K562 (cell line): ENCODE measurements at regions not wholly inside any gene's neighbourhood (a gene's known extent, or its start where the extent isn't known, plus 50 kb on each side); places are given as distances from the start of the nearest gene placed in this dataset.

Experiments
- ATAC-seq: fragments of 200-7000 bp; cut with Tn5 transposase; 3 replicates; pipeline ENCODE4 v1.9.1; 2020; ENCODE audit warnings: moderate library complexity
- BruUV-seq: library from RNA; stranded (reverse); fragments of 400-500 nt; replicated peaks from 2 replicates; lab custom pipeline; 2021; lab: Mats Ljungman, UMichigan
- CTCF ChIA-PET: fragments of 300-600 bp; formaldehyde crosslinking; extraction: SDS; loops from one replicate; lab custom pipeline; 2021; ENCODE audit warnings: low intra/inter-chr PET ratio; lab: Yijun Ruan, JAX
- POLR2A ChIA-PET: fragments of 300-600, 350-650 bp; sonication (Branson Sonifier 250); formaldehyde crosslinking; extraction: SDS; loops from one replicate; lab custom pipeline; 2021; ENCODE audit warnings: antibody characterized with exemption, inconsistent platforms; lab: Yijun Ruan, JAX
- DNase-seq, 4 experiments: peaks; one replicate each; pipeline versions ENCODE4 v3.0.0 to v3.0.0-alpha.2; 2011 to 2018; ENCODE audit warnings: low spot score in 3 of 4, mixed read lengths in 3 of 4; ENCODE audit errors: extremely low read depth in 1 of 4
- FAIRE-seq: peaks from 2 replicates; lab custom pipeline; 2011; peaks lifted over from hg19 to GRCh38; lab: Jason Lieb, UNC
- H2AFZ ChIP-seq: 2 replicates; pipeline ENCODE4 v1.6.0; 2011; ENCODE audit warnings: low read depth, low read length, control low read depth, inconsistent platforms
- H3K27ac ChIP-seq: fragments of 200-600 bp; 3 replicates; pipeline ENCODE4 v1.8.0; 2011; ENCODE audit warnings: low read depth, mild to moderate bottlenecking, control low read depth, inconsistent platforms, low read length, moderate library complexity, mixed read lengths; ENCODE audit errors: extremely low read depth
- H3K27me3 ChIP-seq, 2 experiments: fragments of 300-600 bp in 1 of 2; 2 replicates in 1 of 2; 3 replicates in 1 of 2; pipeline versions ENCODE4 v1.6.0 to v1.8.0; 2011; ENCODE audit warnings: inconsistent platforms in 2 of 2, low read length in 2 of 2, mild to moderate bottlenecking in 1 of 2, mixed read lengths in 1 of 2, moderate library complexity in 1 of 2; ENCODE audit not compliant: control insufficient read depth in 2 of 2, insufficient read depth in 2 of 2
- H3K36me3 ChIP-seq: fragments of 300-600 bp; 3 replicates; pipeline ENCODE4 v1.8.0; 2011; ENCODE audit warnings: mild to moderate bottlenecking, low read length, inconsistent platforms; ENCODE audit not compliant: control insufficient read depth, insufficient read depth
- H3K4me1 ChIP-seq, 2 experiments: fragments of 200-600 bp in 1 of 2; replicated peaks in 1 of 2; 2 replicates in 1 of 2; 3 replicates in 1 of 2; pipeline versions ENCODE4 v1.5.1 to v1.8.0; 2011; ENCODE audit warnings: inconsistent platforms in 2 of 2, low read length in 2 of 2, mild to moderate bottlenecking in 1 of 2, mixed read lengths in 1 of 2, moderate library complexity in 1 of 2; ENCODE audit not compliant: control insufficient read depth in 2 of 2, insufficient read depth in 2 of 2
- H3K4me2 ChIP-seq: 2 replicates; pipeline ENCODE4 v1.6.1; 2011; ENCODE audit warnings: low read length, control low read depth, inconsistent platforms, mixed read lengths; ENCODE audit not compliant: insufficient read depth
- H3K4me3 ChIP-seq: fragments of 200-600 bp; sonication (generic), shearing (Covaris generic); 2 replicates; pipeline ENCODE4 v1.5.1; 2016; ENCODE audit warnings: control low read depth, inconsistent platforms
- H3K79me2 ChIP-seq: fragments of 200-600 bp; 3 replicates; pipeline ENCODE4 v1.8.0; 2011; ENCODE audit warnings: low read length, inconsistent platforms; ENCODE audit not compliant: control insufficient read depth, insufficient read depth
- H3K9ac ChIP-seq, 2 experiments: 2 replicates each; pipeline versions ENCODE4 v1.6.0 to v1.6.1; 2011; ENCODE audit warnings: low read depth in 2 of 2, low read length in 2 of 2, control low read depth in 1 of 2, inconsistent platforms in 1 of 2, mild to moderate bottlenecking in 1 of 2, mixed read lengths in 1 of 2; ENCODE audit not compliant: insufficient read depth in 1 of 2
- H3K9me1 ChIP-seq: one replicate; pipeline ENCODE4 v1.6.0; 2011; ENCODE audit warnings: inconsistent platforms, mild to moderate bottlenecking, low read length, moderate library complexity; ENCODE audit not compliant: control insufficient read depth, insufficient read depth
- H3K9me3 ChIP-seq: replicated peaks from 2 replicates; pipeline ENCODE4 v1.5.1; 2011; ENCODE audit warnings: low read depth, low read length, inconsistent platforms; ENCODE audit not compliant: control insufficient read depth, insufficient read depth
- H4K20me1 ChIP-seq: replicated peaks from 2 replicates; pipeline ENCODE4 v1.6.1; 2011; ENCODE audit warnings: low read length, inconsistent platforms, mixed read lengths; ENCODE audit not compliant: control insufficient read depth, insufficient read depth
- ASH1L ChIP-seq: fragments of 450-650 bp; IDR thresholded peaks from 2 replicates; pipeline ENCODE4 v1.6.1; 2018; ENCODE audit warnings: borderline replicate concordance, mild to moderate bottlenecking, low read depth; ENCODE audit not compliant: partially characterized antibody
- BRD9 ChIP-seq: fragments of 450-650 bp; IDR thresholded peaks from 2 replicates; pipeline ENCODE4 v1.6.1; 2018; ENCODE audit warnings: low read depth; ENCODE audit not compliant: partially characterized antibody
- CBX2 ChIP-seq: fragments of 200-600 bp; sonication (generic); IDR thresholded peaks from one replicate; pipeline ENCODE4 v1.6.1; 2012; ENCODE audit warnings: mild to moderate bottlenecking, low read length, inconsistent platforms; ENCODE audit not compliant: insufficient read depth, poor library complexity, severe bottlenecking
- HCFC1 ChIP-seq: IDR thresholded peaks from 2 replicates; pipeline ENCODE4 v1.6.1; 2012; ENCODE audit warnings: low read depth, low read length, improper control_type of control experiment
- HINFP ChIP-seq: fragments of 450-650 bp; conservative IDR thresholded peaks from 2 replicates; pipeline ENCODE4 v1.6.1; 2016; ENCODE audit warnings: missing genetic modification characterization, low read depth, mild to moderate bottlenecking, control low read depth, missing compliant biosample characterization
- IRF2 ChIP-seq: sonication (generic); formaldehyde crosslinking; IDR thresholded peaks from 2 replicates; pipeline ENCODE4 v1.8.1; 2022; ENCODE audit warnings: mild to moderate bottlenecking, missing genetic modification reagents
- KLF16 ChIP-seq: IDR thresholded peaks from 2 replicates; pipeline ENCODE4 v1.6.1; 2016; ENCODE audit warnings: antibody characterized with exemption
- NCOA6 ChIP-seq: fragments of 450-650 bp; IDR thresholded peaks from 2 replicates; pipeline ENCODE4 v1.6.1; 2017; ENCODE audit warnings: mild to moderate bottlenecking
- PHF20 ChIP-seq: fragments of 450-650 bp; IDR thresholded peaks from 2 replicates; pipeline ENCODE4 v1.6.1; 2018; ENCODE audit not compliant: partially characterized antibody
- PML ChIP-seq: IDR thresholded peaks from 2 replicates; pipeline ENCODE4 v1.6.1; 2012; ENCODE audit warnings: low read length, inconsistent platforms
- RAD21 ChIP-seq, 2 experiments: fragments of 250-450 bp in 1 of 2; fragments of 450-650 bp in 1 of 2; sonication (Bioruptor Pico) in 1 of 2; formaldehyde crosslinking in 1 of 2; IDR thresholded peaks in 1 of 2; conservative IDR thresholded peaks in 1 of 2; 2 replicates each; pipeline versions ENCODE4 v1.4.0 to v1.8.0; 2020 to 2022; ENCODE audit warnings: mild to moderate bottlenecking in 2 of 2, moderate library complexity in 1 of 2
- RBM17 ChIP-seq: fragments of 200-400 bp; formaldehyde crosslinking; IDR thresholded peaks from 2 replicates; pipeline ENCODE4 v1.6.1; 2017; ENCODE audit warnings: low read depth, mild to moderate bottlenecking, low read length, borderline replicate concordance
- RFX1 ChIP-seq: fragments of 450-650 bp; IDR thresholded peaks from 2 replicates; pipeline ENCODE4 v1.6.1; 2016; ENCODE audit warnings: mild to moderate bottlenecking, moderate library complexity
- TAL1 ChIP-seq: fragments of 450-650 bp; IDR thresholded peaks from 2 replicates; pipeline ENCODE4 v1.6.1; 2016; ENCODE audit warnings: mild to moderate bottlenecking
- ZBTB34 ChIP-seq: fragments of 250-450 bp; sonication (Bioruptor Pico); IDR thresholded peaks from 2 replicates; pipeline ENCODE4 v1.8.0; 2021; ENCODE audit warnings: mild to moderate bottlenecking, moderate library complexity
- ZNF184 ChIP-seq: sonication (generic); formaldehyde crosslinking; IDR thresholded peaks from 2 replicates; pipeline ENCODE4 v1.5.0; 2020; ENCODE audit warnings: missing genetic modification reagents
- ZNF224 ChIP-seq: sonication (generic); formaldehyde crosslinking; IDR thresholded peaks from 2 replicates; pipeline ENCODE4 v1.8.0; 2022; ENCODE audit warnings: mild to moderate bottlenecking, missing genetic modification reagents
- ZNF766 ChIP-seq: fragments of 200-800 bp; sonication (Bioruptor generic); conservative IDR thresholded peaks from 2 replicates; pipeline ENCODE4 v1.6.1; 2016; ENCODE audit warnings: missing genetic modification characterization, missing compliant biosample characterization
- ZZZ3 ChIP-seq: fragments of 450-650 bp; IDR thresholded peaks from 2 replicates; pipeline ENCODE4 v1.6.1; 2016; ENCODE audit warnings: antibody characterized with exemption, mild to moderate bottlenecking, moderate library complexity
- WGBS: fragments of 100-300 bp; shearing (Covaris generic); methylation state at CpG from one replicate; pipeline ENCODE4 v1.1.6; 2016; ENCODE audit warnings: low coverage, mixed read lengths; ENCODE audit not compliant: insufficient coverage; ENCODE audit errors: missing lambda C conversion rate; 5-methylcytosine and 5-hydroxymethylcytosine counted together
- in situ Hi-C: fragments of 300-500 bp; cut with MboI; formaldehyde crosslinking; loops from 4 replicates; pipeline ENCODE4 v1.15.0; 2018; ENCODE audit warnings: inconsistent platforms, mixed read lengths
- intact Hi-C: fragments of 100-400 bp; cut with micrococcal nuclease; formaldehyde crosslinking; loops from 2 replicates; pipeline ENCODE4 v1.14.2; 2022
- TF ChIP-seq, protein P1 (sequence below), 2 experiments: IDR thresholded peaks; 2 replicates each; pipeline ENCODE4 v1.6.1; 2011; ENCODE audit warnings: borderline replicate concordance in 1 of 2, control low read depth in 1 of 2, low read depth in 1 of 2, low read length in 1 of 2, mild to moderate bottlenecking in 1 of 2, mixed read lengths in 1 of 2, moderate library complexity in 1 of 2; ENCODE audit not compliant: insufficient read depth in 1 of 2, insufficient read length in 1 of 2, poor library complexity in 1 of 2, severe bottlenecking in 1 of 2; ENCODE audit errors: extremely low read depth in 1 of 2

DNA sequence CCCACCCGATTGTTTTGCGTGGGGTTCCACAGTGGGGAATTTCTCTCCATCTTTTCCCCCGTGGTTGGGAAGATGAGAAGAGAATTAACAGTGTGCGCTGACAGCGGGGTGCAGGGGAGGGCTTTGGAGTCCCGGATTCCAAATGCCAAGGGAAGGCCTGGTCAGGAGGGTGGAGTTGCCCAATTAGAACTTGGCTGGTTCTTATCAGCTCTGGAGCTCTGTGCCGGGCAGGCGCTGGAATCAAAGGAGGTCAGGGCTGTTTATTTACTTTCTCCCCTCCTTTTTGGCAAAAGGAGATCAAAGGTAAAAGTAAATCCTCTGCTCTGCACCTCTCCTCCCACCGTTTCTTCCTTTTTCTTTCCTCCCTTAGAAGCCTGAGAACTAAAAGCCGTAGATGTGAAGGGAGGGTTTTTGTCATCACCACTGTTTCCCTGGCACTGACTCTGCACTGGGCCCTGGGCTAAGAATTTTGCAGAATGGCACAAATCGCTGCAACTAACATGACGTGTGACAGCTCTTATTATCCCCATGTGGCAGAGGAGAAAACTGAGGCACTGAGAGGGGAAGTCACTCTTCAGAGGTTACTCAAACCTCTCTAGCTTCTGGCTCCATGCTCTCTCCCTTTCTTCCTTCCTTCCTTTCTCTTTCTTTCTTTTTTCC lies 95.2 kb upstream of the ZNF716 start (continued):
- no peak for TF ChIP-seq HINFP (tag)
- no peak for TF ChIP-seq BRD9
- TF ChIP-seq NCOA6: no peak
- TF ChIP-seq TAL1: no peak
- no peak for TF ChIP-seq PHF20
- TF ChIP-seq ZNF184 (CRISPR knock-in tag): no peak
- no peak for TF ChIP-seq HCFC1
- no peak for TF ChIP-seq ZNF766

- H3K27ac ChIP-seq: no peak overlapping the region
- CTCF ChIA-PET: no interaction called here
- no peaks in the 10 kb centered on the region for H3K79me2 ChIP-seq
- no peaks in the 10 kb centered on the region for H3K4me1 ChIP-seq
- DNase-seq (no peak), FAIRE-seq (no peak), ATAC-seq (no peak)
- in situ Hi-C loops (no loop called here), intact Hi-C loops (no loop called here)
- POLR2A ChIA-PET: no interaction called here
- H3K9me3 ChIP-seq: no peaks in the 10 kb centered on the region
- no peaks in the 10 kb centered on the region for H4K20me1 ChIP-seq
- H3K36me3 ChIP-seq: no peaks in the 10 kb centered on the region
- H2AFZ ChIP-seq: no peak overlapping the region
- H3K9ac ChIP-seq: no peak overlapping the region
- H3K4me2 ChIP-seq: no peak overlapping the region
- BruUV-seq: no TSS peak
- H3K27me3 ChIP-seq: no peaks in the 10 kb centered on the region
- no peaks in the 10 kb centered on the region for H3K9me1 ChIP-seq
- H3K4me3 ChIP-seq: no peak overlapping the region
- 0% methylated on average over 2 of the region's 2 CpGs for WGBS
- TF ChIP-seq ZBTB34 (CRISPR knock-in tag) (no peak), PML (no peak), ZNF224 (CRISPR knock-in tag) (no peak), ASH1L (no peak), CBX2 (no peak), RAD21 (CRISPR knock-in tag; conservative IDR thresholded peaks at IDR 0.05 in 1 of 2, IDR thresholded peaks at IDR 0.05 in 1 of 2) (no peak), RFX1 (no peak), RBM17 (no peak), KLF16 (no peak), ZZZ3 (no peak), IRF2 (CRISPR knock-in tag) (no peak)
- TF ChIP-seq, protein P1, sequence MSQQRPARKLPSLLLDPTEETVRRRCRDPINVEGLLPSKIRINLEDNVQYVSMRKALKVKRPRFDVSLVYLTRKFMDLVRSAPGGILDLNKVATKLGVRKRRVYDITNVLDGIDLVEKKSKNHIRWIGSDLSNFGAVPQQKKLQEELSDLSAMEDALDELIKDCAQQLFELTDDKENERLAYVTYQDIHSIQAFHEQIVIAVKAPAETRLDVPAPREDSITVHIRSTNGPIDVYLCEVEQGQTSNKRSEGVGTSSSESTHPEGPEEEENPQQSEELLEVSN (IDR thresholded peaks at IDR 0.05; ENCODE audit: borderline replicate concordance in 1 of 2, extremely low read depth in 1 of 2, insufficient read depth in 1 of 2, insufficient read length in 1 of 2, low read depth in 1 of 2, low read length in 1 of 2, poor library complexity in 1 of 2, severe bottlenecking in 1 of 2): no peak
Measured at GRCh38 chr7:57361406-57361805, 88.6 kb upstream of the ZNF716 start.
